Left ventricle myocardium inferior (tissue), 1 donor: ENCODE measurements at regions not wholly inside any gene's neighbourhood (a gene's known extent, or its start where the extent isn't known, plus 50 kb on each side); places are given as distances from the start of the nearest gene placed in this dataset.

Experiments used
- DNase-seq: peaks from one replicate; pipeline ENCODE4 v3.0.0-alpha.2; 2020
- H3K27ac ChIP-seq: fragments of 200-600 bp; replicated peaks from 2 replicates; pipeline ENCODE4 v1.8.0; 2021
- H3K27me3 ChIP-seq: fragments of 200-600 bp; 2 replicates; pipeline ENCODE4 v1.8.0; 2021; ENCODE audit warnings: low read depth
- H3K36me3 ChIP-seq: fragments of 200-600 bp; 2 replicates; pipeline ENCODE4 v1.8.0; 2021
- H3K4me1 ChIP-seq: fragments of 200-600 bp; 2 replicates; pipeline ENCODE4 v1.8.0; 2021
- H3K4me3 ChIP-seq: fragments of 200-600 bp; 2 replicates; pipeline ENCODE4 v1.8.0; 2021; ENCODE audit warnings: mild to moderate bottlenecking, moderate library complexity
- H3K9me3 ChIP-seq: fragments of 200-600 bp; replicated peaks from 2 replicates; pipeline ENCODE4 v1.8.0; 2021
- intact Hi-C: fragments of 100-400 bp; cut with micrococcal nuclease; formaldehyde crosslinking; loops from one replicate; pipeline ENCODE4 v1.11.0; 2022
- TF ChIP-seq, protein P1 (sequence below): fragments of 200-600 bp; IDR thresholded peaks from 2 replicates; pipeline ENCODE4 v1.8.0; 2021; ENCODE audit warnings: antibody characterized with exemption, mild to moderate bottlenecking, borderline replicate concordance
- donor health status: DM: no; HTN: yes; CAD: no; lungs with severe emphysema.

DNA sequence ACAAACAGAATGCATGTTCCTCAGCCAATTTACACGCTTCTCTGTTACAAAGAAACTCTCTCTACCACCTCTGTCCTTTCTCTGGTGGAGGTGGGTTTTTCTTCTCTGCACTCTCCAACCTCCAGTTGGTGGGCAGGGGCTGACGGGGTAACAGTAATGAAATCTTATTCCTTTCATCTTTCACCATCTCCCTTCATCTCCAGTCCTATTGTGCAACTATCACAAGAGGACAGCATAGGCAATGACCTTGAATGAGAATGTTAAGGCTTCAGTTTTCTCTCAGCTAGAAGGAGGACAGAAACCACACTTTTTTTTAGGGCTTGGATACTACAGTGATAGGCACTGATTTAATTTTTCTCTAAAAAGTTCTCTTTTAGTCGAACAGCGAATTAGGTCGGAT, 81.7 kb upstream of the NEUROD1 start:
- no peak overlapping the region for H3K4me3 ChIP-seq
- no peak for DNase-seq
- H3K4me1 ChIP-seq: no peaks in the 10 kb centered on the region
- H3K9me3 ChIP-seq: peaks cover 3% of the 10 kb centered on the region
- no peak overlapping the region for H3K27ac ChIP-seq
- TF ChIP-seq, protein P1, sequence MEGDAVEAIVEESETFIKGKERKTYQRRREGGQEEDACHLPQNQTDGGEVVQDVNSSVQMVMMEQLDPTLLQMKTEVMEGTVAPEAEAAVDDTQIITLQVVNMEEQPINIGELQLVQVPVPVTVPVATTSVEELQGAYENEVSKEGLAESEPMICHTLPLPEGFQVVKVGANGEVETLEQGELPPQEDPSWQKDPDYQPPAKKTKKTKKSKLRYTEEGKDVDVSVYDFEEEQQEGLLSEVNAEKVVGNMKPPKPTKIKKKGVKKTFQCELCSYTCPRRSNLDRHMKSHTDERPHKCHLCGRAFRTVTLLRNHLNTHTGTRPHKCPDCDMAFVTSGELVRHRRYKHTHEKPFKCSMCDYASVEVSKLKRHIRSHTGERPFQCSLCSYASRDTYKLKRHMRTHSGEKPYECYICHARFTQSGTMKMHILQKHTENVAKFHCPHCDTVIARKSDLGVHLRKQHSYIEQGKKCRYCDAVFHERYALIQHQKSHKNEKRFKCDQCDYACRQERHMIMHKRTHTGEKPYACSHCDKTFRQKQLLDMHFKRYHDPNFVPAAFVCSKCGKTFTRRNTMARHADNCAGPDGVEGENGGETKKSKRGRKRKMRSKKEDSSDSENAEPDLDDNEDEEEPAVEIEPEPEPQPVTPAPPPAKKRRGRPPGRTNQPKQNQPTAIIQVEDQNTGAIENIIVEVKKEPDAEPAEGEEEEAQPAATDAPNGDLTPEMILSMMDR: no peak
- no peaks in the 10 kb centered on the region for H3K27me3 ChIP-seq
- H3K36me3 ChIP-seq: no peaks in the 10 kb centered on the region
- intact Hi-C loops: no loop called here

DNA sequence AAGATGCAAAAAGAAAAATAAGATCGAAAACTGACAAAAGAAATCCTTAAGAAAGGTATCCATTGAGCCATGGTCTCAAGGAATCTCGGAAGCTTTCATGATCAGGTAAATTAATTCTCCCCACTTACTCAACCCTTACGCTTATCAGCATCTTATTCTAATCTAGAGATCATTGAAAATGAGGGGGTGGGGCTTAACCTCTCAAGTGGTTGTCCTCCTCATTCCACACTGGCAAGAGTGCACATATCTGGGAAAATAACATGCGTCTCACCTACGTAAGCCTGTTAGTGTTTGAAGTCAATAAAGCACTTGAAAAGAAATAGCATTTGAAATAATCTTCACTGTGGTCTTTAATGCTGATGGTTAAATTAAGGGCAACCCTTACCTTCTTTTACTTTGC, 82.5 kb upstream of the NEUROD1 start:
- DNase-seq: no peak
- Histone ChIP-seq H3K36me3 (no peaks in the 10 kb centered on the region), H3K4me1 (no peaks in the 10 kb centered on the region), H3K4me3 (no peak overlapping the region), H3K9me3 (peaks cover 3% of the 10 kb centered on the region), H3K27ac (no peak overlapping the region), H3K27me3 (no peaks in the 10 kb centered on the region)
- TF ChIP-seq, protein P1: no peak
- intact Hi-C loops: no loop called here

DNA sequence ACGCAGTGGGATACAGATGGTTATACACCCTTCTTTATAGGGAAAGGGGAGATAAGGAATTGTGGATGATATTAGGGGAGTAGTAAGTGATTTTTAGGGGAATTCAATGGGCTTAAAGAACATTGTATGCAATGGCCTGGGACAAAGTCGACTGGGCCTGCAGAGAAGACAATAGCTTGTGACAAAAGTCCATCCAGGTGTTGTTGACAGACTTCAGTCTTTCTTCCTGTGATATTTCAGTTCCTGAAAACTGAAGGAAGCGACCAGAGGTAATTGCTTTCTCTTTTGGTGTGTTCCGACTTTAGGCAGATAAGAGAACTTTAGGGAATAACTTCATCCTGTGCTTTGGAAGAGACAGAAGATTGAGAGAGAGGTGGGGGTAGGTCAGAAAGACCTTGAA, 83.1 kb upstream of the NEUROD1 start:
- no peaks in the 10 kb centered on the region for H3K27me3 ChIP-seq
- TF ChIP-seq, protein P1: no peak
- H3K9me3 ChIP-seq: peaks cover 3% of the 10 kb centered on the region
- no peak overlapping the region for H3K4me3 ChIP-seq
- DNase-seq: no peak
- H3K36me3 ChIP-seq: no peaks in the 10 kb centered on the region
- no peaks in the 10 kb centered on the region for H3K4me1 ChIP-seq
- no peak overlapping the region for H3K27ac ChIP-seq
- intact Hi-C loops: no loop called here

DNA sequence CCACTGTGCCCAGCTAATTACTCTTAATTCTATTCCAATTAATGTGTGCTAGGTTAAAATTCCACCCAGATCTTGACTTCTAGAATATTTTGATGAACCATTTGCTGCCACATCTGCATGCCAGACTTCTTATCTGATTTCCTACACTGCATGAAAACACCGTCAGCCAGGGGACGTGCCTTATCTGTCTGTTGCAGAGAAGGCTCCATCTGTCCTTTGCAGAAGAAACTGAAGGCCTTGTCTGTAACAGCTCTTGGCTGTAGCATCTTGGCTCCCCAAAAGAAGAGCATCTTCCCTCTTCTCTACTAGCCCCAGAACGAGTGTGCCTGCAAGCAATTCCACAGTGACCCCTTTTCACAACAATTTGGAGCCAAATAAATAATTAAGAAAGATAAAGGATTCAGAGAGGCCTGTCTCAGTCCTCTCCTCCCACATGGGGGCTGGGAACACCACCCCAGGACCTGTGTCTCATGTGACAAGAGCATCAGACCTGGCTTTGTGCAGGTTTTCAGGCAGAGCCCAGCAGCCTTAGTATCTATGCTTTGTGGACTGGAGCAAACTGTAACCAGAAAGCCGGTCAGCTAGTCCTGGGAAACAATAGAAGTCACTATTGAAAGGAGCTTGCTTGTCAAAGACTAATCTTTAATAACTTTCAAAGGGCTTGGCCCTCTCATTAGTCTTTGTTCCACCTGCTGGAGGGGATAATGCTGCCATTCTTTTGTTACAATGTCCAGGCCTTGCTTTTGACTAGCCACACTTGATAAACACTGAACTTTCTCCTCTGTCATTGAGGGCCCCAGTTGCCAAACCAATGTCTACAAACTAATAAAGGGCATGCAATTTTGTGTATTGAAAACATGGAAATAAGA, 84.0 kb upstream of the NEUROD1 start:
- no peaks in the 10 kb centered on the region for H3K27me3 ChIP-seq
- H3K36me3 ChIP-seq: no peaks in the 10 kb centered on the region
- H3K4me1 ChIP-seq: no peaks in the 10 kb centered on the region
- no peak overlapping the region for H3K4me3 ChIP-seq
- no peak for DNase-seq
- H3K27ac ChIP-seq: no peak overlapping the region
- TF ChIP-seq, protein P1: no peak
- peaks cover 3% of the 10 kb centered on the region for H3K9me3 ChIP-seq
- intact Hi-C loops: no loop called here

DNA sequence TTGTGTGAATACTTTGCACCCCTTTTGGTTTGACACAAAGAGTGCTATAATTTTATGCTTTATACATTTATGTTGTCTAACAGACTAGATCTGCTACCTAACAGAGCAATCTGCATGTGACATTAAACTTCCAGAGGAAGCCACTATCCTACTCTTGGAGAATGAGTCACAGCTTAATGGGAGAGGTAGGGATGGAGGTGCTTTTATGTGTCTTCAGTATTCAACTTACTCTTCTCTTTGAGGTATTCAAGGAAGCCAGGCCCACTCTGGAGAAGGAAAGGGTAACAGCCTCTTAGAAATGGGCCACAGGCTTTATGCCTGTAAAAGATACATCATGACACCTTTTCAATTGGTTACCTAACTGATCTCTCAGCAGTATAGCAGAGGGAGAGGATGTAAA, 85.8 kb upstream of the NEUROD1 start:
- Histone ChIP-seq H3K27me3 (no peaks in the 10 kb centered on the region), H3K36me3 (no peaks in the 10 kb centered on the region), H3K4me1 (no peaks in the 10 kb centered on the region), H3K9me3 (no peaks in the 10 kb centered on the region), H3K27ac (no peak overlapping the region), H3K4me3 (no peak overlapping the region)
- no peak for DNase-seq
- intact Hi-C loops: no loop called here
- TF ChIP-seq, protein P1: no peak
